ENCODE measurements at regions not wholly inside any gene's neighbourhood (a gene's known extent, or its start where the extent isn't known, plus 50 kb on each side); places are given as distances from the start of the nearest gene placed in this dataset.

- Histone ChIP-seq H3K4me2 (ENCODE audit: control insufficient read depth, insufficient read depth) (no peak overlapping the region), H3K9ac (ENCODE audit: control insufficient read depth, insufficient read depth, low read length) (no peak overlapping the region), H4K20me1 (ENCODE audit: control insufficient read depth, insufficient read depth) (no peaks in the 10 kb centered on the region), H3K79me2 (ENCODE audit: control insufficient read depth, insufficient read depth, low read length) (no peaks in the 10 kb centered on the region), H3K4me3 (no peak overlapping the region), H3K4me1 (ENCODE audit: control insufficient read depth, insufficient read depth, low read length) (no peaks in the 10 kb centered on the region), H3K27me3 (replicated peaks in 1 of 2; ENCODE audit: control insufficient read depth in 2 of 2, insufficient read depth in 2 of 2, low read length in 1 of 2) (no peaks in the 10 kb centered on the region), H3K9me3 (replicated peaks; ENCODE audit: control insufficient read depth, insufficient read depth, low read length) (no peaks in the 10 kb centered on the region), H3K27ac (ENCODE audit: control insufficient read depth, insufficient read depth) (no peak overlapping the region), H3K36me3 (ENCODE audit: control insufficient read depth in 2 of 2, insufficient read depth in 2 of 2, low read length in 1 of 2) (no peaks in the 10 kb centered on the region), H2AFZ (ENCODE audit: control insufficient read depth, low read depth, low read length) (no peak overlapping the region)
- intact Hi-C loops (cut with micrococcal nuclease; ENCODE audit: unreplicated experiment) (no loop called here), in situ Hi-C loops (cut with MboI) (no loop called here)
- no peak for DNase-seq (ENCODE audit: low read depth, low spot score)
- FAIRE-seq = no peak
- no peak for ATAC-seq
- POLR2A ChIA-PET = no interaction called here
- SMC1A ChIA-PET (ENCODE audit: uncharacterized antibody, unreplicated experiment) = no interaction called here
- CTCF ChIA-PET = interaction anchor here (1.1 kb wide), 1 partner anchor 33 kb away, joined by 3 read pairs; no protein-coding TSS in a partner anchor
- no peak for TF ChIP-seq DPF2 (IDR thresholded peaks at IDR 0.05)
- no peak for TF ChIP-seq ZNF207 (IDR thresholded peaks at IDR 0.05; ENCODE audit: borderline replicate concordance)
- no peak for TF ChIP-seq SIN3A (IDR thresholded peaks at IDR 0.05; ENCODE audit: low read depth, low read length)
- no peak for TF ChIP-seq PRDM15 (CRISPR knock-in tag; IDR thresholded peaks at IDR 0.05)
- no peak for TF ChIP-seq TCF7 (IDR thresholded peaks at IDR 0.05; ENCODE audit: borderline replicate concordance)
- TF ChIP-seq RCOR1 (conservative IDR thresholded peaks at IDR 0.05; ENCODE audit: low read depth, low read length) = no peak
- 55% methylated on average over 10 of the region's 10 CpGs for WGBS (ENCODE audit: insufficient coverage, insufficient replicate concordance, low lambda C conversion rate, missing lambda C conversion rate)
- no TSS peak for BruUV-seq (replicated peaks)
- RAD21 ChIA-PET (ENCODE audit: unreplicated experiment) = no interaction called here
These were observed 126.5 kb upstream of the CNTN6 start for GRCh38 chr3:966341-966740.

Measured in GM12878 (cell line).